ENCODE measurements at regions not wholly inside any gene's neighbourhood (a gene's known extent, or its start where the extent isn't known, plus 50 kb on each side); places are given as distances from the start of the nearest gene placed in this dataset.

DNA sequence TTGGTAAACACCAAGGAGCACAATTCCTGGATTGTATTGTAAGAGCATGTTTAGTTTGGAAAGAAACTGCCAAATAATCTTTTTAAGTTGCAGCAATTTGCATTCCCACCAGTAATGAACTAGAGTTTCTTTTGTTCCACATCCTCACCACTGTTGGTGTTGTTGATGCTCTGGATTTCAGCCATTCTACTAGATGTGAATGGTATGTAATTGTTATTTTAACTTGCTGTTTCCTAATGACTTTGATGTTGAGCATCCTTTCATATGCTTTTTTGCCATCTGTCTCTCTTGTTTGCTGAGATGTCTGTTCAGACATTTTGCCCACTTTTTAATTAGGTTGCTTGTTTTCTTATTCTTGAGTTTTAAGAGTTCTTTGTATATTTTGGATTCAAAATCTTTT lies 1654.1 kb downstream of the GRIK2 start:
- Mint-ChIP-seq H3K9me3 (peaks cover 23% of the 10 kb centered on the region), H3K27ac (no peak overlapping the region), H3K4me3 (no peak overlapping the region), H3K4me1 (peaks cover 14% of the 10 kb centered on the region), H3K27me3 (ENCODE audit: low read depth) (no peaks in the 10 kb centered on the region), H3K36me3 (peaks cover 13% of the 10 kb centered on the region)
- TF ChIP-seq, protein P1, sequence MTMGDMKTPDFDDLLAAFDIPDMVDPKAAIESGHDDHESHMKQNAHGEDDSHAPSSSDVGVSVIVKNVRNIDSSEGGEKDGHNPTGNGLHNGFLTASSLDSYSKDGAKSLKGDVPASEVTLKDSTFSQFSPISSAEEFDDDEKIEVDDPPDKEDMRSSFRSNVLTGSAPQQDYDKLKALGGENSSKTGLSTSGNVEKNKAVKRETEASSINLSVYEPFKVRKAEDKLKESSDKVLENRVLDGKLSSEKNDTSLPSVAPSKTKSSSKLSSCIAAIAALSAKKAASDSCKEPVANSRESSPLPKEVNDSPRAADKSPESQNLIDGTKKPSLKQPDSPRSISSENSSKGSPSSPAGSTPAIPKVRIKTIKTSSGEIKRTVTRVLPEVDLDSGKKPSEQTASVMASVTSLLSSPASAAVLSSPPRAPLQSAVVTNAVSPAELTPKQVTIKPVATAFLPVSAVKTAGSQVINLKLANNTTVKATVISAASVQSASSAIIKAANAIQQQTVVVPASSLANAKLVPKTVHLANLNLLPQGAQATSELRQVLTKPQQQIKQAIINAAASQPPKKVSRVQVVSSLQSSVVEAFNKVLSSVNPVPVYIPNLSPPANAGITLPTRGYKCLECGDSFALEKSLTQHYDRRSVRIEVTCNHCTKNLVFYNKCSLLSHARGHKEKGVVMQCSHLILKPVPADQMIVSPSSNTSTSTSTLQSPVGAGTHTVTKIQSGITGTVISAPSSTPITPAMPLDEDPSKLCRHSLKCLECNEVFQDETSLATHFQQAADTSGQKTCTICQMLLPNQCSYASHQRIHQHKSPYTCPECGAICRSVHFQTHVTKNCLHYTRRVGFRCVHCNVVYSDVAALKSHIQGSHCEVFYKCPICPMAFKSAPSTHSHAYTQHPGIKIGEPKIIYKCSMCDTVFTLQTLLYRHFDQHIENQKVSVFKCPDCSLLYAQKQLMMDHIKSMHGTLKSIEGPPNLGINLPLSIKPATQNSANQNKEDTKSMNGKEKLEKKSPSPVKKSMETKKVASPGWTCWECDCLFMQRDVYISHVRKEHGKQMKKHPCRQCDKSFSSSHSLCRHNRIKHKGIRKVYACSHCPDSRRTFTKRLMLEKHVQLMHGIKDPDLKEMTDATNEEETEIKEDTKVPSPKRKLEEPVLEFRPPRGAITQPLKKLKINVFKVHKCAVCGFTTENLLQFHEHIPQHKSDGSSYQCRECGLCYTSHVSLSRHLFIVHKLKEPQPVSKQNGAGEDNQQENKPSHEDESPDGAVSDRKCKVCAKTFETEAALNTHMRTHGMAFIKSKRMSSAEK (CRISPR knock-in tag; IDR thresholded peaks at IDR 0.05; ENCODE audit: borderline replicate concordance), result no peak
- TF ChIP-seq ATF6 (CRISPR knock-in tag; IDR thresholded peaks at IDR 0.05) (no peak), ZNF317 (CRISPR knock-in tag; IDR thresholded peaks at IDR 0.05; ENCODE audit: borderline replicate concordance, low read depth) (no peak), ATF1 (CRISPR knock-in tag; IDR thresholded peaks at IDR 0.05) (no peak), ZNF219 (CRISPR knock-in tag; IDR thresholded peaks at IDR 0.05; ENCODE audit: borderline replicate concordance) (no peak), ERG (CRISPR knock-in tag; IDR thresholded peaks at IDR 0.05) (no peak), FOXP1 (CRISPR knock-in tag; IDR thresholded peaks at IDR 0.05; ENCODE audit: borderline replicate concordance) (no peak), TEAD4 (CRISPR knock-in tag; IDR thresholded peaks at IDR 0.05) (no peak), OVOL2 (CRISPR knock-in tag; IDR thresholded peaks at IDR 0.05; ENCODE audit: borderline replicate concordance) (no peak), TCF7 (CRISPR knock-in tag; IDR thresholded peaks at IDR 0.05; ENCODE audit: low read depth) (no peak), FOXJ3 (CRISPR knock-in tag; IDR thresholded peaks at IDR 0.05; ENCODE audit: borderline replicate concordance) (no peak), SOX15 (CRISPR knock-in tag; IDR thresholded peaks at IDR 0.05) (no peak), CREB1 (CRISPR knock-in tag; IDR thresholded peaks at IDR 0.05) (no peak), SP1 (CRISPR knock-in tag; conservative IDR thresholded peaks at IDR 0.05) (no peak)
- TF ChIP-seq, protein P2, sequence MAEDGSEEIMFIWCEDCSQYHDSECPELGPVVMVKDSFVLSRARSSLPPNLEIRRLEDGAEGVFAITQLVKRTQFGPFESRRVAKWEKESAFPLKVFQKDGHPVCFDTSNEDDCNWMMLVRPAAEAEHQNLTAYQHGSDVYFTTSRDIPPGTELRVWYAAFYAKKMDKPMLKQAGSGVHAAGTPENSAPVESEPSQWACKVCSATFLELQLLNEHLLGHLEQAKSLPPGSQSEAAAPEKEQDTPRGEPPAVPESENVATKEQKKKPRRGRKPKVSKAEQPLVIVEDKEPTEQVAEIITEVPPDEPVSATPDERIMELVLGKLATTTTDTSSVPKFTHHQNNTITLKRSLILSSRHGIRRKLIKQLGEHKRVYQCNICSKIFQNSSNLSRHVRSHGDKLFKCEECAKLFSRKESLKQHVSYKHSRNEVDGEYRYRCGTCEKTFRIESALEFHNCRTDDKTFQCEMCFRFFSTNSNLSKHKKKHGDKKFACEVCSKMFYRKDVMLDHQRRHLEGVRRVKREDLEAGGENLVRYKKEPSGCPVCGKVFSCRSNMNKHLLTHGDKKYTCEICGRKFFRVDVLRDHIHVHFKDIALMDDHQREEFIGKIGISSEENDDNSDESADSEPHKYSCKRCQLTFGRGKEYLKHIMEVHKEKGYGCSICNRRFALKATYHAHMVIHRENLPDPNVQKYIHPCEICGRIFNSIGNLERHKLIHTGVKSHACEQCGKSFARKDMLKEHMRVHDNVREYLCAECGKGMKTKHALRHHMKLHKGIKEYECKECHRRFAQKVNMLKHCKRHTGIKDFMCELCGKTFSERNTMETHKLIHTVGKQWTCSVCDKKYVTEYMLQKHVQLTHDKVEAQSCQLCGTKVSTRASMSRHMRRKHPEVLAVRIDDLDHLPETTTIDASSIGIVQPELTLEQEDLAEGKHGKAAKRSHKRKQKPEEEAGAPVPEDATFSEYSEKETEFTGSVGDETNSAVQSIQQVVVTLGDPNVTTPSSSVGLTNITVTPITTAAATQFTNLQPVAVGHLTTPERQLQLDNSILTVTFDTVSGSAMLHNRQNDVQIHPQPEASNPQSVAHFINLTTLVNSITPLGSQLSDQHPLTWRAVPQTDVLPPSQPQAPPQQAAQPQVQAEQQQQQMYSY (CRISPR knock-in tag; IDR thresholded peaks at IDR 0.05), result no peak
- TF ChIP-seq, protein P3, sequence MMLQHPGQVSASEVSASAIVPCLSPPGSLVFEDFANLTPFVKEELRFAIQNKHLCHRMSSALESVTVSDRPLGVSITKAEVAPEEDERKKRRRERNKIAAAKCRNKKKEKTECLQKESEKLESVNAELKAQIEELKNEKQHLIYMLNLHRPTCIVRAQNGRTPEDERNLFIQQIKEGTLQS (CRISPR knock-in tag; conservative IDR thresholded peaks at IDR 0.05), result no peak
- TF ChIP-seq, protein P4, sequence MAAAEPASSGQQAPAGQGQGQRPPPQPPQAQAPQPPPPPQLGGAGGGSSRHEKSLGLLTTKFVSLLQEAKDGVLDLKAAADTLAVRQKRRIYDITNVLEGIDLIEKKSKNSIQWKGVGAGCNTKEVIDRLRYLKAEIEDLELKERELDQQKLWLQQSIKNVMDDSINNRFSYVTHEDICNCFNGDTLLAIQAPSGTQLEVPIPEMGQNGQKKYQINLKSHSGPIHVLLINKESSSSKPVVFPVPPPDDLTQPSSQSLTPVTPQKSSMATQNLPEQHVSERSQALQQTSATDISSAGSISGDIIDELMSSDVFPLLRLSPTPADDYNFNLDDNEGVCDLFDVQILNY (CRISPR knock-in tag; IDR thresholded peaks at IDR 0.05), result no peak
- TF ChIP-seq, protein P5, sequence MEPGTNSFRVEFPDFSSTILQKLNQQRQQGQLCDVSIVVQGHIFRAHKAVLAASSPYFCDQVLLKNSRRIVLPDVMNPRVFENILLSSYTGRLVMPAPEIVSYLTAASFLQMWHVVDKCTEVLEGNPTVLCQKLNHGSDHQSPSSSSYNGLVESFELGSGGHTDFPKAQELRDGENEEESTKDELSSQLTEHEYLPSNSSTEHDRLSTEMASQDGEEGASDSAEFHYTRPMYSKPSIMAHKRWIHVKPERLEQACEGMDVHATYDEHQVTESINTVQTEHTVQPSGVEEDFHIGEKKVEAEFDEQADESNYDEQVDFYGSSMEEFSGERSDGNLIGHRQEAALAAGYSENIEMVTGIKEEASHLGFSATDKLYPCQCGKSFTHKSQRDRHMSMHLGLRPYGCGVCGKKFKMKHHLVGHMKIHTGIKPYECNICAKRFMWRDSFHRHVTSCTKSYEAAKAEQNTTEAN (CRISPR knock-in tag; IDR thresholded peaks at IDR 0.05), result no peak
- peak; percentile 65; the same call in 1 of the 2 replicates for ATAC-seq
- ChIA-PET CTCF (no interaction called here), POLR2A (no interaction called here)
- no peak for DNase-seq (ENCODE audit: low spot score)

Data from WTC11 (cell line).